HEK293T (cell line): ENCODE measurements at regions not wholly inside any gene's neighbourhood (a gene's known extent, or its start where the extent isn't known, plus 50 kb on each side); places are given as distances from the start of the nearest gene placed in this dataset.

Experiments
- CTCF ChIA-PET: fragments of 350-600 bp; formaldehyde crosslinking; extraction: SDS; loops from one replicate; lab custom pipeline; 2021; ENCODE audit warnings: antibody characterized with exemption, inconsistent platforms; lab: Yijun Ruan, JAX
- POLR2A ChIA-PET: fragments of 350-600 bp; formaldehyde crosslinking; extraction: SDS; loops from one replicate; lab custom pipeline; 2020; ENCODE audit warnings: antibody characterized with exemption, inconsistent platforms; lab: Yijun Ruan, JAX
- DNase-seq: peaks from one replicate; pipeline ENCODE4 v3.0.0; 2012; ENCODE audit warnings: mixed read lengths; ENCODE audit errors: extremely low spot score
- ARNT ChIP-seq: fragments of 450-650 bp; IDR thresholded peaks from 2 replicates; pipeline ENCODE4 v1.6.1; 2017; ENCODE audit warnings: mild to moderate bottlenecking
- BHLHE40 ChIP-seq: fragments of 450-650 bp; IDR thresholded peaks from 2 replicates; pipeline ENCODE4 v1.6.1; 2016; ENCODE audit warnings: mild to moderate bottlenecking, moderate library complexity, borderline replicate concordance
- CTBP1 ChIP-seq: fragments of 450-650 bp; IDR thresholded peaks from 2 replicates; pipeline ENCODE4 v1.6.1; 2016; ENCODE audit warnings: borderline replicate concordance
- ELF4 ChIP-seq: fragments of 450-650 bp; IDR thresholded peaks from 2 replicates; pipeline ENCODE4 v1.6.1; 2017; ENCODE audit warnings: antibody characterized with exemption
- FOXA1 ChIP-seq: fragments of 450-650 bp; IDR thresholded peaks from 2 replicates; pipeline ENCODE4 v1.6.1; 2016; ENCODE audit warnings: mild to moderate bottlenecking
- FOXK2 ChIP-seq: fragments of 450-650 bp; IDR thresholded peaks from 2 replicates; pipeline ENCODE4 v1.6.1; 2016; ENCODE audit warnings: mild to moderate bottlenecking
- FOXM1 ChIP-seq: fragments of 450-650 bp; IDR thresholded peaks from 2 replicates; pipeline ENCODE4 v1.6.1; 2017; ENCODE audit warnings: mild to moderate bottlenecking, borderline replicate concordance
- HDGF ChIP-seq: fragments of 450-650 bp; IDR thresholded peaks from 2 replicates; pipeline ENCODE4 v1.6.1; 2017; ENCODE audit warnings: antibody characterized with exemption, borderline replicate concordance
- L3MBTL2 ChIP-seq: fragments of 450-650 bp; conservative IDR thresholded peaks from 2 replicates; pipeline ENCODE4 v1.6.1; 2016; ENCODE audit warnings: mild to moderate bottlenecking
- LEF1 ChIP-seq: fragments of 450-650 bp; IDR thresholded peaks from 2 replicates; pipeline ENCODE4 v1.6.1; 2017; ENCODE audit warnings: mild to moderate bottlenecking, borderline replicate concordance
- NFRKB ChIP-seq: fragments of 450-650 bp; IDR thresholded peaks from 2 replicates; pipeline ENCODE4 v1.6.1; 2016; ENCODE audit warnings: mild to moderate bottlenecking, moderate library complexity
- SP1 ChIP-seq: fragments of 450-650 bp; IDR thresholded peaks from 2 replicates; pipeline ENCODE4 v1.6.1; 2017
- SUZ12 ChIP-seq: fragments of 450-650 bp; IDR thresholded peaks from 2 replicates; pipeline ENCODE4 v1.6.1; 2016; ENCODE audit warnings: mild to moderate bottlenecking
- ZNF384 ChIP-seq: fragments of 450-650 bp; IDR thresholded peaks from 2 replicates; pipeline ENCODE4 v1.6.1; 2016
- TF ChIP-seq, protein P1 (sequence below): fragments of 450-650 bp; IDR thresholded peaks from 2 replicates; pipeline ENCODE4 v1.6.1; 2016

DNA sequence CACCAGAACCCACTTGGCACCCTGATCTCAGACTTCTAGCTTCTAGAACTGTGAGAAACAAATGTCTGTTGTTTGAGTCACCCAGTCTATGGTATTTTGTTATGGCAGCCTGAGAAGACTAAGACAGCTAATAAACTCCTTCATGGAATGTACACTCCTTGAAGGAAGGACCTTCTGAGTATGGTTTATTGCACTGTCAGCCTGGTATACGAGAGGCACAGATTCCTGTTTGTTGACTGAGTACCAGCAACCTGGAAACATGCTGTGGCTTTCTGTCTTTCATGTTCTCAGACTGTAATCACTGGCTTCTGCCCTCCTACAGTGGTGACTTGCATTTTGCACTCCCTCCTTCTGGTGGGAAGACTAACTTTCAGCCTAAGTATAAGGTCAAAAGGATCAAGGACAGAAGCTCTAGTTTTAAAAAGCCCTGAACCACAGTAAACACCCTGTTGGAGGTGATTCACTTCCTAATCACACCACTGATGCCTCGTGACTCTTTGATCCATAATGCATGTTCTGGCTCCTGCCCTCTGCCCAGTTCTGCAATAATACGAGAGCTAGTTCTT lies 319.0 kb upstream of the NPSR1 start:
- ChIA-PET CTCF (interaction anchor here (0.5 kb wide), 1 partner anchor 244 kb away, joined by 4 read pairs; no protein-coding TSS in a partner anchor), POLR2A (no interaction called here)
- DNase-seq, result no peak
- TF ChIP-seq HDGF (no peak), LEF1 (no peak), NFRKB (no peak), ELF4 (no peak), FOXM1 (no peak), FOXA1 (no peak)

DNA sequence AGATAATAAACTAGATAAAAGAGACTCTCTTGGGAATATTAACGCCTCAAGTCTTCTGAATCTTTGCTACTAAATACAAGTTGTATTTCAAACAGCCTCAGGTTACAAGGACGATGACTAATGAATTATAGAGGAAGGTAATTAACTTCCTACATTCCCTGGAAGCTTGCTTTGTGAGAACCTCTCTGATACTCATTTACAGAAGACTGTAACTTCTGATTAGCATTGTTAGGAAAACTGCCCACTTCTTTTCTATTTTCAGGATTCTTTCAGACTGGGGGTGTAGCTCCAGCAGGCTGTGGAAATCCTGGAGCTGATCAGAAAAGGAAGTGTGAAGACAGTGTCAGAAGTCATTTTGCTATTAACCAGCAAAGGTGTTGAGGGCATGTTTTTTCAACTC lies 316.7 kb upstream of the NPSR1 start:
- ChIA-PET CTCF (interaction anchor here (0.6 to 0.8 kb wide), 2 partner anchors 14 to 21 kb away, joined by 4 to 5 read pairs; no protein-coding TSS in a partner anchor), POLR2A (no interaction called here)
- no peak for DNase-seq
- TF ChIP-seq FOXM1, result no peak
- no peak for TF ChIP-seq NFRKB
- TF ChIP-seq SP1, result no peak
- no peak for TF ChIP-seq ELF4

GRCh38 chr7:34342387-34342786 lies 315.6 kb upstream of the NPSR1 start:
- CTCF ChIA-PET, result no interaction called here
- POLR2A ChIA-PET, result no interaction called here
- TF ChIP-seq ARNT (no peak), BHLHE40 (no peak), HDGF (no peak), L3MBTL2 (no peak)
- no peak for DNase-seq

DNA sequence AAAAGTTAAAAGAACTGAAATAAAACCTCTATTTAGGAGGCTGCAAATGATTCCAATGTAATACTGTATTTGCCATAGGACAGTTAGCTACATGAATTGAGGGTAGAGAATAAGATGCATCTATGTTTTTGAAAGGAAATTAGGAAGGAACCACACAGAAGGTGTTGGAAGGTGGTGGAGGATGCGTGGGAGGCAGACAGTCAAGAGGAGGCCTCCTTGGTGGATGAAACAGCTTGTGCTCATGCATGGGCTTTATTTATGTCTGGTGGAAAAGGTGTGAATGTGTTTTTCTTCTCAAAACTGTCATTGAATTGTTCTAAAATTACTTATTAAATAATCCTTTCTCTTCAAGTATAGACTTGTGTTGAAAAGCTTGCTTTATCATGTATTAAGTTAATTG lies 314.4 kb upstream of the NPSR1 start:
- CTCF ChIA-PET, result no interaction called here
- POLR2A ChIA-PET, result no interaction called here

DNA sequence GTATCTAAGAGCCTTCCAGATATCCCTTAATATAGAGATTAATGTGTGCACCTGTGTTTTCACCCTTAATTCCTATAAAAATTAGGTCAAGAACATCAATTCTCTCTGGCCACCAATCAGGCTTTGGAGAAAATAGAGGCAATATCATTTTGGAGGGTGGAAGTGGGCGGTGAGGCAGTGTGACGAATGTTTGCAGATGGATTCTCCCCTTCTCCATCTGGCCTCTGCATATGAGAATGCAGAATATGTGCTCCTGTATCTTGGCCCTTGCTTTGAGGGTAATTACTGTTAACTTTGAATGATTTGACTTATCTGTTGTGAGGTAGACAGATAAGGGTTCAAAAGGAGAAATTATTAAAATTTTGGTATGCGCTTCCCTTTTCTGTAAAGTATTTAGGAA lies 304.0 kb upstream of the NPSR1 start:
- ChIA-PET CTCF (no interaction called here), POLR2A (no interaction called here)
- no peak for TF ChIP-seq FOXK2
- TF ChIP-seq, protein P1, sequence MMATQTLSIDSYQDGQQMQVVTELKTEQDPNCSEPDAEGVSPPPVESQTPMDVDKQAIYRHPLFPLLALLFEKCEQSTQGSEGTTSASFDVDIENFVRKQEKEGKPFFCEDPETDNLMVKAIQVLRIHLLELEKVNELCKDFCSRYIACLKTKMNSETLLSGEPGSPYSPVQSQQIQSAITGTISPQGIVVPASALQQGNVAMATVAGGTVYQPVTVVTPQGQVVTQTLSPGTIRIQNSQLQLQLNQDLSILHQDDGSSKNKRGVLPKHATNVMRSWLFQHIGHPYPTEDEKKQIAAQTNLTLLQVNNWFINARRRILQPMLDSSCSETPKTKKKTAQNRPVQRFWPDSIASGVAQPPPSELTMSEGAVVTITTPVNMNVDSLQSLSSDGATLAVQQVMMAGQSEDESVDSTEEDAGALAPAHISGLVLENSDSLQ, result no peak
- TF ChIP-seq L3MBTL2, result no peak
- no peak for TF ChIP-seq SP1
- TF ChIP-seq CTBP1, result no peak
- TF ChIP-seq LEF1, result no peak
- no peak for TF ChIP-seq FOXM1
- TF ChIP-seq BHLHE40, result no peak
- TF ChIP-seq FOXA1, result no peak
- TF ChIP-seq SUZ12, result no peak
- no peak for TF ChIP-seq ARNT
- DNase-seq, result no peak

More for the DNA sequence above, 314.4 kb upstream of the NPSR1 start:
- DNase-seq, result no peak
- no peak for TF ChIP-seq FOXA1
- TF ChIP-seq NFRKB, result no peak
- TF ChIP-seq SUZ12, result no peak
- no peak for TF ChIP-seq FOXM1
- no peak for TF ChIP-seq SP1
- no peak for TF ChIP-seq ZNF384
- TF ChIP-seq HDGF, result no peak
- TF ChIP-seq BHLHE40, result no peak
- TF ChIP-seq LEF1, result no peak
- TF ChIP-seq, protein P1, result no peak
- no peak for TF ChIP-seq ARNT
- TF ChIP-seq FOXK2, result no peak
- TF ChIP-seq L3MBTL2, result no peak

DNA sequence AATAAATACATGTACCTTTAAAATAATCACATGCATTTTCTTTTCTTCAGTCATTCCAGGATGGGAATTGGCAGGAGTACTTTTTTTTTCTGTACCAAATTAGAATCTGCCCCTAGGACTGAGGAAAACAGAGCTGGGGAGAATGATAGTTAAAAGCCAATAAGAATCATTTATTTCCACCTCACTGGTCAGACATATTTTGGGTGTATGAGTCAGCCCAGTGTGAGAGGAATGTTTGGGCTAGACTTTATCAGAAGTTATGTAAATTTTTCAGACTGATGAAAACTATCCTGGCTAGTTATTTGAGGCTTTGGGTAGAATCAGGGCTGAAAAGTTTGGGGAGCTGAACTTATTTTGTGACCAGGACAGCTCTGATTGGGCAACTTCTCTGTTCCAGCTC lies 303.1 kb upstream of the NPSR1 start:
- DNase-seq, result no peak
- TF ChIP-seq BHLHE40, result no peak
- TF ChIP-seq CTBP1, result no peak
- TF ChIP-seq ZNF384, result no peak
- no peak for TF ChIP-seq FOXK2
- TF ChIP-seq ARNT, result no peak
- TF ChIP-seq ELF4, result no peak
- TF ChIP-seq HDGF, result no peak
- no peak for TF ChIP-seq L3MBTL2
- no peak for TF ChIP-seq SP1
- no peak for TF ChIP-seq SUZ12
- TF ChIP-seq NFRKB, result no peak
- POLR2A ChIA-PET, result no interaction called here
- CTCF ChIA-PET, result interaction anchor here (0.6 kb wide), 1 partner anchor 14 kb away, joined by 4 read pairs; no protein-coding TSS in a partner anchor

DNA sequence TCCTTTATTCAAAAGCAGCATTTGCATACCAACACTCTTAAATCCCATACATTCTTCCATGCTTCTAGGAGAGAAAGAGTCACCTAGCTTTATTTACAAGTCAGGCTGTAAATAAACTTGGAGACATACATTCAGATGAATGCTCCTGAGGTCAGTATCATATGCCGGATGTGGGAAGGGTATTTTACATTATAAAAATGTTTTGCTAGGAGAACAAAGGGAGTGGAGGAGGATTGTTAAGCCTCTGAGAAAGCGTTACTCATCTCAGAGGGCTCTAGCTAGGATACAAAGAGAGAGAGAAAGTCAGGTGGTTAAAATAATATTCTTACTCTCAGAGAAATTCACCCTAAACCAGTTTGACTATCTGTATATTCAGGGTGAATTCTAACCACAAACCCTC lies 300.9 kb upstream of the NPSR1 start:
- ChIA-PET CTCF (interaction anchor here (0.6 kb wide), 1 partner anchor 375 kb away, joined by 3 read pairs; no protein-coding TSS in a partner anchor), POLR2A (no interaction called here)
- DNase-seq, result no peak
- TF ChIP-seq, protein P1, result no peak
- TF ChIP-seq NFRKB (no peak), ELF4 (no peak)
